Breast epithelium (tissue), 4 donors: ENCODE measurements at regions not wholly inside any gene's neighbourhood (a gene's known extent, or its start where the extent isn't known, plus 50 kb on each side); places are given as distances from the start of the nearest gene placed in this dataset.

Experiments
- DNase-seq, 2 donors: peaks; one replicate each; pipeline ENCODE4 v3.0.0-alpha.2; 2019; ENCODE audit warnings: low spot score in 2 of 2
- H3K27ac ChIP-seq, 2 donors: fragments of 200-600 bp; sonication (generic) in 1 of 2; one replicate each; pipeline ENCODE4 v1.5.1; 2016 to 2019; ENCODE audit warnings: mild to moderate bottlenecking in 1 of 2
- H3K27me3 ChIP-seq, 2 donors: fragments of 200-600 bp; sonication (generic) in 1 of 2; one replicate each; pipeline versions ENCODE4 v1.5.1 to v1.6.0; 2017 to 2019; ENCODE audit warnings: control low read depth in 1 of 2, mild to moderate bottlenecking in 1 of 2
- H3K36me3 ChIP-seq: fragments of 200-600 bp; one replicate; pipeline ENCODE4 v1.5.1; 2019
- H3K4me1 ChIP-seq, 2 donors: fragments of 200-600 bp; sonication (generic); one replicate each; pipeline ENCODE4 v1.5.1; 2016 to 2019; ENCODE audit warnings: control low read depth in 1 of 2
- H3K4me3 ChIP-seq, 3 donors: fragments of 200-600 bp; sonication (generic); 1 replicate in 2 of 3; 2 replicates in 1 of 3; pipeline ENCODE4 v1.5.1; 2016 to 2019; ENCODE audit warnings: mild to moderate bottlenecking in 3 of 3, moderate library complexity in 2 of 3
- H3K9me3 ChIP-seq, 2 donors: fragments of 200-600 bp; sonication (generic) in 1 of 2; one replicate each; pipeline ENCODE4 v1.5.1; 2016 to 2019; ENCODE audit warnings: control low read depth in 1 of 2
- POLR2A ChIP-seq: fragments of 450-650 bp; IDR thresholded peaks from one replicate; pipeline ENCODE4 v1.6.1; 2016; ENCODE audit warnings: antibody characterized with exemption, mild to moderate bottlenecking, moderate library complexity
- POLR2AphosphoS5 ChIP-seq, 3 donors: sonication (generic); formaldehyde crosslinking; IDR thresholded peaks; one replicate each; pipeline ENCODE4 v1.6.1; 2017; ENCODE audit warnings: antibody characterized with exemption in 3 of 3
- intact Hi-C: fragments of 100-400 bp; cut with DNase I; formaldehyde crosslinking; loops from one replicate; pipeline ENCODE4 v1.15.1; 2023; ENCODE audit warnings: low total_unique reads
- TF ChIP-seq, protein P1 (sequence below), 3 donors: fragments of 450-650 bp; IDR thresholded peaks; one replicate each; pipeline ENCODE4 v1.5.1; 2016 to 2017; ENCODE audit warnings: antibody characterized with exemption in 3 of 3, mild to moderate bottlenecking in 3 of 3, moderate library complexity in 3 of 3

DNA sequence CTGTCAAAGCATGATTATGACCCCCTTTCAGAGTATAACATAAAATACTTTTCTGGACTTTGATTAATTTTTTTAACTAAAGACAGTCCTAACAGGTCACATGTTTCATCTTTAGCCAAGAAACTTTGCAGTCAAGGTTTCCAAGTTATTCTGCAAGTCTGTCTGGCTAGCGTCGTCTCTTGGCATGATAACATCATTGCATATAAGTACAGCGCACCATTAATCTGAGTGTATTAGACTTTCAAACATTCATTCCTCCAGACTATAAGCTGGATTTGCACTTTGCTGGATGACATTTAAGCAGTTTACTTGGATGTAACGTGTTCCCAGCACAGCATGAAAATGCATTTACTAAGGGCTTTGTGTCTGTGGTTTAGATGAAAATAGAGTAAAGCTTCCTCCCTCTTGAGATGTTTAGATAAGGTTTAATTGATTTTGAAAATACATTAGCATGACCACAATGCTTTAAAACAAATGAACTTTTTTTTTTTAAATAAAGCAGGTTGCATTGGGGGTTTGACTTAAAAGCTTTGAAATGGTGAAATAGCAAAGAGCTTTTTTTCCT lies 349.0 kb upstream of the MTPN start:
- Histone ChIP-seq H3K27me3 (no peaks in the 10 kb centered on the region), H3K27ac (no peak overlapping the region), H3K4me1 (no peaks in the 10 kb centered on the region), H3K4me3 (no peak overlapping the region), H3K9me3 (no peaks in the 10 kb centered on the region), H3K36me3 (no peaks in the 10 kb centered on the region)
- no peak for DNase-seq
- TF ChIP-seq POLR2A, result no peak
- no peak for TF ChIP-seq POLR2AphosphoS5 (IDR thresholded peaks at IDR 0.05)
- TF ChIP-seq, protein P1, sequence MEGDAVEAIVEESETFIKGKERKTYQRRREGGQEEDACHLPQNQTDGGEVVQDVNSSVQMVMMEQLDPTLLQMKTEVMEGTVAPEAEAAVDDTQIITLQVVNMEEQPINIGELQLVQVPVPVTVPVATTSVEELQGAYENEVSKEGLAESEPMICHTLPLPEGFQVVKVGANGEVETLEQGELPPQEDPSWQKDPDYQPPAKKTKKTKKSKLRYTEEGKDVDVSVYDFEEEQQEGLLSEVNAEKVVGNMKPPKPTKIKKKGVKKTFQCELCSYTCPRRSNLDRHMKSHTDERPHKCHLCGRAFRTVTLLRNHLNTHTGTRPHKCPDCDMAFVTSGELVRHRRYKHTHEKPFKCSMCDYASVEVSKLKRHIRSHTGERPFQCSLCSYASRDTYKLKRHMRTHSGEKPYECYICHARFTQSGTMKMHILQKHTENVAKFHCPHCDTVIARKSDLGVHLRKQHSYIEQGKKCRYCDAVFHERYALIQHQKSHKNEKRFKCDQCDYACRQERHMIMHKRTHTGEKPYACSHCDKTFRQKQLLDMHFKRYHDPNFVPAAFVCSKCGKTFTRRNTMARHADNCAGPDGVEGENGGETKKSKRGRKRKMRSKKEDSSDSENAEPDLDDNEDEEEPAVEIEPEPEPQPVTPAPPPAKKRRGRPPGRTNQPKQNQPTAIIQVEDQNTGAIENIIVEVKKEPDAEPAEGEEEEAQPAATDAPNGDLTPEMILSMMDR (IDR thresholded peaks at IDR 0.05), result no peak
- intact Hi-C loops, result no loop called here

DNA sequence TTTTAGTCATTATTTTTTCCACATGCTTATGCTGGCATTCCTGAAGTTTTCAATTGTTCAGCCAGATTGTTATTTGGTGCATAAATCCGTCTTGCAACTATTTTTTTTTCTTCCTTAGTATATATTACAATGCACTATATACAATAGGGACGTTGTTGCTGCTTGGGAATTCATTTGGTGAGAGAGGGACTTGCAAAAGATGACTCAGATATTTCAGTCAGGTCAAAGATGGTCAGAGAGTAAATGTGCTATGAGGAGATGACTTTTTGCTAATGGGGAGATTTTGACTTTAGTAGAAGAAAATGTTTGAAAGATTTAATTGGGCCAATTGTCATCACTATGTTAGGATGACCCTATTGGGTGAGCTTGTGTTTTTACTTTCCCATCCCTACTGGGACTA lies 348.4 kb upstream of the MTPN start:
- intact Hi-C loops, result no loop called here
- Histone ChIP-seq H3K36me3 (no peaks in the 10 kb centered on the region), H3K9me3 (no peaks in the 10 kb centered on the region), H3K27ac (no peak overlapping the region), H3K27me3 (no peaks in the 10 kb centered on the region), H3K4me3 (no peak overlapping the region), H3K4me1 (no peaks in the 10 kb centered on the region)
- DNase-seq, result no peak
- TF ChIP-seq POLR2AphosphoS5 (IDR thresholded peaks at IDR 0.05), result no peak
- TF ChIP-seq POLR2A, result no peak
- TF ChIP-seq, protein P1 (IDR thresholded peaks at IDR 0.05), result no peak

DNA sequence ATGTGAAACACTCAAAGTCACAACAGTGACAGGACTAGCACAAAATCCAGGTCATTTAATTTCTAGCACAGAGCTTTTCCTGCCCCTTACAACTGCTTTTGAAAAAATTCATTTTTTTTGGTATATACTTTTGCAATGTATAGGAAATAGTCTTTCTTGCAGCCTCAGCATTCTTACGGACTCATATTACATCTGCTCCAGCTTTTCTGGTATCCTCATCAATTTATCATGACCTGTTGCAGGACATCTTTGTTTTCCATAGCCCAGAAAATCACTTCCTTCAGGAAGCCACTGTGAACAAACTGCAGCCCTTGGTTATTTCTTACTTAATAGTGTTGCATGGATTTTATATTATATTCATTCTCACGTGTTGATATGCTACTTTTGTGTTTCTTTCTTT lies 347.9 kb upstream of the MTPN start:
- no peak overlapping the region for H3K4me3 ChIP-seq
- DNase-seq, result no peak
- intact Hi-C loops, result no loop called here
- TF ChIP-seq, protein P1 (IDR thresholded peaks at IDR 0.05), result no peak
- no peak for TF ChIP-seq POLR2A
- TF ChIP-seq POLR2AphosphoS5 (IDR thresholded peaks at IDR 0.05), result no peak
- no peaks in the 10 kb centered on the region for H3K9me3 ChIP-seq
- H3K36me3 ChIP-seq, result no peaks in the 10 kb centered on the region
- H3K4me1 ChIP-seq, result no peaks in the 10 kb centered on the region
- H3K27me3 ChIP-seq, result no peaks in the 10 kb centered on the region
- H3K27ac ChIP-seq, result no peak overlapping the region

DNA sequence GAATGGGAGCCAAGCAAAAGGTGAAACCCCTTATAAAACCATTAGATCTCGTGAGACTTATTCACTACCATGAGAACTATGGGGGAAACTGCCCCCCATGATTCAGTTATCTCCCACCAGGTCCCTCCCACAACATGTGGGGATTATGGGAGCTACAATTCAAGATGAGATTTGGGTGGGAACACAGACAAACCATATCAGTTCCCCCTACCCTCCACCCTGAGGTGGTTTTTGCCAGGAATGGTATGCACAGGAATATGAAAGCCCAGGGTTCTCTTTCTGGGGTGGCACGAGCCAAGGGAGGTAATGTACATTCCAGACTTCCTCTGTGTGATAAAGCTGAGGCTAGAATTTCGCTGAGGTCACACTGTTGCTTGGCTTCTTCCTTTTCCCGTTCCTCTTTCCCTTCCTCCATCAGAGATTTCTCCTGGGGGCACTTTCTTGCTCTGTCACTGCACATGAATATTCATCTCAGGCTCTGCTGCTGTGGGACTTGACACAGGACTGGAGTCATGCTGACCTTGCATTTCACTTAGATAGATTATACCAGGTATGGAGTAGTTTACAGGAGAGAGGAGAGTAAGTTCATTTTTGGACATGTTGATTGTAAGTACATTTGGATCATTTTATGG lies 347.0 kb upstream of the MTPN start:
- intact Hi-C loops, result no loop called here
- H3K27ac ChIP-seq, result no peak overlapping the region
- H3K9me3 ChIP-seq, result peaks cover 0 to 2% of the 10 kb centered on the region in 2 donors
- H3K36me3 ChIP-seq, result no peaks in the 10 kb centered on the region
- TF ChIP-seq POLR2A (no peak), POLR2AphosphoS5 (IDR thresholded peaks at IDR 0.05) (no peak)
- TF ChIP-seq, protein P1 (IDR thresholded peaks at IDR 0.05), result no peak
- no peak for DNase-seq
- H3K4me1 ChIP-seq, result no peaks in the 10 kb centered on the region
- no peaks in the 10 kb centered on the region for H3K27me3 ChIP-seq
- H3K4me3 ChIP-seq, result no peak overlapping the region

DNA sequence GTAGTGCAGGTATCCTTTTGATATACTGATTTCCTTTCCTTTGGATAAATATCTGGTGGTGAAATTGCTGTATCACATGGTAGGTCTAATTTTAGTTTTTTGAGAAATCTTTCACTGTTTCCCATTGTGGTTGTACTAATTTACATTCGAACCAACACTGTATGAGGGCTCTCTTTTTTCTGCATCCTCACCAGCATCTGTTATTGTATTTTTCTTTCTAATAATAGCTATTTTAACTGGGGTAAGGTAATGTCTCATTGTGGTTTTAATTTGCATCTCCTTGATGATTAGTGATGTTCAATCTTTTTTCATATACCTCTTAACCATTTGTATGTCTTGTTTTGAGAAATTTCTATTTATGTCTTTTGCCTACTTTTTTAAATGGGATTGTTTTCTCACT lies 335.4 kb upstream of the MTPN start:
- TF ChIP-seq, protein P1 (IDR thresholded peaks at IDR 0.05), result no peak
- intact Hi-C loops, result no loop called here
- no peak for DNase-seq
- no peak overlapping the region for H3K27ac ChIP-seq
- H3K4me3 ChIP-seq, result no peak overlapping the region
- H3K9me3 ChIP-seq, result peaks cover 0 to 20% of the 10 kb centered on the region in 2 donors
- H3K36me3 ChIP-seq, result no peaks in the 10 kb centered on the region
- no peaks in the 10 kb centered on the region for H3K4me1 ChIP-seq
- no peaks in the 10 kb centered on the region for H3K27me3 ChIP-seq
